ENCODE measurements at regions not wholly inside any gene's neighbourhood (a gene's known extent, or its start where the extent isn't known, plus 50 kb on each side); places are given as distances from the start of the nearest gene placed in this dataset.

GRCh38 chr10:57706576-57707299 lies 561.0 kb downstream of the IPMK start:
- no peaks in the 10 kb centered on the region for H3K79me1 ChIP-seq (ENCODE audit: low read depth, low read length)
- no peak overlapping the region for H2BK12ac ChIP-seq (ENCODE audit: low read length)
- H2BK120ac ChIP-seq (ENCODE audit: low read depth, low read length) = no peak overlapping the region
- no peaks in the 10 kb centered on the region for H3K4me1 ChIP-seq (ENCODE audit: control insufficient read depth in 2 of 2, insufficient read depth in 1 of 2, low read depth in 1 of 2, low read length in 2 of 2)
- no peak overlapping the region for H3K23ac ChIP-seq (ENCODE audit: low read depth, low read length, poor library complexity)
- H2AFZ ChIP-seq (ENCODE audit: low read length) = no peak overlapping the region
- no peak overlapping the region for H3K4ac ChIP-seq (ENCODE audit: low read length)
- no peaks in the 10 kb centered on the region for H3K36me3 ChIP-seq (replicated peaks in 1 of 2; ENCODE audit: control insufficient read depth in 2 of 2, insufficient read depth in 2 of 2, low read length in 2 of 2)
- no peak for DNase-seq (ENCODE audit: low spot score)
- no peak overlapping the region for H3K14ac ChIP-seq (ENCODE audit: low read length)
- H2BK15ac ChIP-seq (ENCODE audit: low read length) = no peak overlapping the region
- H2AK5ac ChIP-seq (ENCODE audit: low read depth, low read length) = no peak overlapping the region
- H4K91ac ChIP-seq (ENCODE audit: low read depth, low read length, poor library complexity) = no peak overlapping the region
- no peak overlapping the region for H4K8ac ChIP-seq (ENCODE audit: low read depth, low read length)
- H3K18ac ChIP-seq (ENCODE audit: low read length) = no peak overlapping the region
- no peaks in the 10 kb centered on the region for H3K9me3 ChIP-seq (replicated peaks in 1 of 2; ENCODE audit: control insufficient read depth in 2 of 2, insufficient read depth in 1 of 2, low read depth in 1 of 2, low read length in 2 of 2)
- no peaks in the 10 kb centered on the region for H3K27me3 ChIP-seq (ENCODE audit: control insufficient read depth in 3 of 3, insufficient read depth in 3 of 3, low read depth in 1 of 3, low read length in 3 of 3)
- no peak overlapping the region for H3K9ac ChIP-seq (ENCODE audit: low read depth, low read length, poor library complexity)
- no CpG with 5 or more reads among the region's 5 CpGs for WGBS, 2 donors (ENCODE audit: extremely low coverage in 2 of 2, insufficient read length in 2 of 2, insufficient replicate concordance in 1 of 2)
- no peak overlapping the region for H2BK5ac ChIP-seq (ENCODE audit: low read length)
- H3K4me3 ChIP-seq (ENCODE audit: low read length in 2 of 2) = no peak overlapping the region
- no peak overlapping the region for H3K27ac ChIP-seq (replicated peaks; ENCODE audit: low read length)
- H3K4me2 ChIP-seq (ENCODE audit: insufficient read depth, low read length, poor library complexity, severe bottlenecking) = no peak overlapping the region

GRCh38 chr10:57706016-57706415 lies 561.7 kb downstream of the IPMK start:
- H4K8ac ChIP-seq (ENCODE audit: low read depth, low read length) = no peak overlapping the region
- no peak overlapping the region for H2BK15ac ChIP-seq (ENCODE audit: low read length)
- no peaks in the 10 kb centered on the region for H3K36me3 ChIP-seq (replicated peaks in 1 of 2; ENCODE audit: control insufficient read depth in 2 of 2, insufficient read depth in 2 of 2, low read length in 2 of 2)
- no peak overlapping the region for H2BK120ac ChIP-seq (ENCODE audit: low read depth, low read length)
- no peak overlapping the region for H2AK5ac ChIP-seq (ENCODE audit: low read depth, low read length)
- H2BK5ac ChIP-seq (ENCODE audit: low read length) = no peak overlapping the region
- H3K4me2 ChIP-seq (ENCODE audit: insufficient read depth, low read length, poor library complexity, severe bottlenecking) = no peak overlapping the region
- no peak overlapping the region for H2BK12ac ChIP-seq (ENCODE audit: low read length)
- no CpG with 5 or more reads among the region's 1 CpG for WGBS, 2 donors (ENCODE audit: extremely low coverage in 2 of 2, insufficient read length in 2 of 2, insufficient replicate concordance in 1 of 2)
- no peaks in the 10 kb centered on the region for H3K4me1 ChIP-seq (ENCODE audit: control insufficient read depth in 2 of 2, insufficient read depth in 1 of 2, low read depth in 1 of 2, low read length in 2 of 2)
- no peak for DNase-seq (ENCODE audit: low spot score)
- no peak overlapping the region for H3K4me3 ChIP-seq (ENCODE audit: low read length in 2 of 2)
- H3K18ac ChIP-seq (ENCODE audit: low read length) = no peak overlapping the region
- no peak overlapping the region for H3K27ac ChIP-seq (replicated peaks; ENCODE audit: low read length)
- no peaks in the 10 kb centered on the region for H3K9me3 ChIP-seq (replicated peaks in 1 of 2; ENCODE audit: control insufficient read depth in 2 of 2, insufficient read depth in 1 of 2, low read depth in 1 of 2, low read length in 2 of 2)
- no peak overlapping the region for H2AFZ ChIP-seq (ENCODE audit: low read length)
- H3K9ac ChIP-seq (ENCODE audit: low read depth, low read length, poor library complexity) = no peak overlapping the region
- H3K27me3 ChIP-seq (ENCODE audit: control insufficient read depth in 3 of 3, insufficient read depth in 3 of 3, low read depth in 1 of 3, low read length in 3 of 3) = no peaks in the 10 kb centered on the region
- no peak overlapping the region for H3K23ac ChIP-seq (ENCODE audit: low read depth, low read length, poor library complexity)
- H3K4ac ChIP-seq (ENCODE audit: low read length) = no peak overlapping the region
- no peak overlapping the region for H4K91ac ChIP-seq (ENCODE audit: low read depth, low read length, poor library complexity)
- no peaks in the 10 kb centered on the region for H3K79me1 ChIP-seq (ENCODE audit: low read depth, low read length)
- no peak overlapping the region for H3K14ac ChIP-seq (ENCODE audit: low read length)

- no peaks in the 10 kb centered on the region for H3K36me3 ChIP-seq (replicated peaks in 1 of 2; ENCODE audit: control insufficient read depth in 2 of 2, insufficient read depth in 2 of 2, low read length in 2 of 2)
- H3K9me3 ChIP-seq (replicated peaks in 1 of 2; ENCODE audit: control insufficient read depth in 2 of 2, insufficient read depth in 1 of 2, low read depth in 1 of 2, low read length in 2 of 2) = no peaks in the 10 kb centered on the region
- no peak for DNase-seq (ENCODE audit: low spot score)
- H2BK15ac ChIP-seq (ENCODE audit: low read length) = no peak overlapping the region
- no peak overlapping the region for H4K8ac ChIP-seq (ENCODE audit: low read depth, low read length)
- H4K91ac ChIP-seq (ENCODE audit: low read depth, low read length, poor library complexity) = no peak overlapping the region
- H2AK5ac ChIP-seq (ENCODE audit: low read depth, low read length) = no peak overlapping the region
- no peak overlapping the region for H3K14ac ChIP-seq (ENCODE audit: low read length)
- H3K9ac ChIP-seq (ENCODE audit: low read depth, low read length, poor library complexity) = no peak overlapping the region
- no peaks in the 10 kb centered on the region for H3K4me1 ChIP-seq (ENCODE audit: control insufficient read depth in 2 of 2, insufficient read depth in 1 of 2, low read depth in 1 of 2, low read length in 2 of 2)
- H3K4me2 ChIP-seq (ENCODE audit: insufficient read depth, low read length, poor library complexity, severe bottlenecking) = no peak overlapping the region
- H3K23ac ChIP-seq (ENCODE audit: low read depth, low read length, poor library complexity) = no peak overlapping the region
- no peak overlapping the region for H3K4ac ChIP-seq (ENCODE audit: low read length)
- no peak overlapping the region for H2BK120ac ChIP-seq (ENCODE audit: low read depth, low read length)
- no peak overlapping the region for H3K18ac ChIP-seq (ENCODE audit: low read length)
- H3K27ac ChIP-seq (replicated peaks; ENCODE audit: low read length) = no peak overlapping the region
- no peak overlapping the region for H2BK5ac ChIP-seq (ENCODE audit: low read length)
- no peaks in the 10 kb centered on the region for H3K27me3 ChIP-seq (ENCODE audit: control insufficient read depth in 3 of 3, insufficient read depth in 3 of 3, low read depth in 1 of 3, low read length in 3 of 3)
- no peaks in the 10 kb centered on the region for H3K79me1 ChIP-seq (ENCODE audit: low read depth, low read length)
- no peak overlapping the region for H2AFZ ChIP-seq (ENCODE audit: low read length)
- no peak overlapping the region for H2BK12ac ChIP-seq (ENCODE audit: low read length)
- H3K4me3 ChIP-seq (ENCODE audit: low read length in 2 of 2) = no peak overlapping the region
- WGBS, 2 donors (ENCODE audit: extremely low coverage in 2 of 2, insufficient read length in 2 of 2, insufficient replicate concordance in 1 of 2) = no CpG with 5 or more reads among the region's 1 CpG
Measured at GRCh38 chr10:57699944-57700343, 567.8 kb downstream of the IPMK start.

- no peak overlapping the region for H4K91ac ChIP-seq (ENCODE audit: low read depth, low read length, poor library complexity)
- H3K27me3 ChIP-seq (ENCODE audit: control insufficient read depth in 3 of 3, insufficient read depth in 3 of 3, low read depth in 1 of 3, low read length in 3 of 3) = no peaks in the 10 kb centered on the region
- no peak overlapping the region for H3K14ac ChIP-seq (ENCODE audit: low read length)
- no CpG with 5 or more reads among the region's 1 CpG for WGBS, 2 donors (ENCODE audit: extremely low coverage in 2 of 2, insufficient read length in 2 of 2, insufficient replicate concordance in 1 of 2)
- no peak overlapping the region for H2BK120ac ChIP-seq (ENCODE audit: low read depth, low read length)
- no peaks in the 10 kb centered on the region for H3K9me3 ChIP-seq (replicated peaks in 1 of 2; ENCODE audit: control insufficient read depth in 2 of 2, insufficient read depth in 1 of 2, low read depth in 1 of 2, low read length in 2 of 2)
- no peak overlapping the region for H3K4me3 ChIP-seq (ENCODE audit: low read length in 2 of 2)
- no peaks in the 10 kb centered on the region for H3K36me3 ChIP-seq (replicated peaks in 1 of 2; ENCODE audit: control insufficient read depth in 2 of 2, insufficient read depth in 2 of 2, low read length in 2 of 2)
- H3K4me1 ChIP-seq (ENCODE audit: control insufficient read depth in 2 of 2, insufficient read depth in 1 of 2, low read depth in 1 of 2, low read length in 2 of 2) = peaks cover 0 to 1% of the 10 kb centered on the region in 2 donors
- H2BK15ac ChIP-seq (ENCODE audit: low read length) = no peak overlapping the region
- no peak overlapping the region for H4K8ac ChIP-seq (ENCODE audit: low read depth, low read length)
- no peak overlapping the region for H3K9ac ChIP-seq (ENCODE audit: low read depth, low read length, poor library complexity)
- H2AK5ac ChIP-seq (ENCODE audit: low read depth, low read length) = no peak overlapping the region
- no peak overlapping the region for H3K27ac ChIP-seq (replicated peaks; ENCODE audit: low read length)
- no peak overlapping the region for H2BK12ac ChIP-seq (ENCODE audit: low read length)
- no peak overlapping the region for H3K18ac ChIP-seq (ENCODE audit: low read length)
- H3K4ac ChIP-seq (ENCODE audit: low read length) = no peak overlapping the region
- no peak overlapping the region for H3K4me2 ChIP-seq (ENCODE audit: insufficient read depth, low read length, poor library complexity, severe bottlenecking)
- no peak for DNase-seq (ENCODE audit: low spot score)
- no peak overlapping the region for H2AFZ ChIP-seq (ENCODE audit: low read length)
- H3K23ac ChIP-seq (ENCODE audit: low read depth, low read length, poor library complexity) = no peak overlapping the region
- H2BK5ac ChIP-seq (ENCODE audit: low read length) = no peak overlapping the region
- no peaks in the 10 kb centered on the region for H3K79me1 ChIP-seq (ENCODE audit: low read depth, low read length)
Measured at GRCh38 chr10:57696641-57697040, 571.1 kb downstream of the IPMK start.
